Fibroblast of lung (primary cell): ENCODE measurements at regions not wholly inside any gene's neighbourhood (a gene's known extent, or its start where the extent isn't known, plus 50 kb on each side); places are given as distances from the start of the nearest gene placed in this dataset.

ENCODE experiments used
- DNase-seq, 2 donors: peaks; one replicate each; pipeline versions ENCODE4 v3.0.0 to v3.0.0-alpha.2; 2010; ENCODE audit warnings: low read depth in 2 of 2
- H2AFZ ChIP-seq: 2 replicates; pipeline ENCODE4 v1.5.1; 2012; ENCODE audit warnings: low read length, control low read depth, inconsistent platforms
- H3K27ac ChIP-seq: 2 replicates; pipeline ENCODE4 v1.5.1; 2011; ENCODE audit warnings: low read length, control low read depth; ENCODE audit not compliant: insufficient read depth
- H3K27me3 ChIP-seq: 2 replicates; pipeline ENCODE4 v1.5.1; 2011; ENCODE audit warnings: mild to moderate bottlenecking, low read length; ENCODE audit not compliant: control insufficient read depth, insufficient read depth
- H3K36me3 ChIP-seq: 2 replicates; pipeline ENCODE4 v1.5.1; 2011; ENCODE audit warnings: low read length; ENCODE audit not compliant: control insufficient read depth, insufficient read depth
- H3K4me1 ChIP-seq: 2 replicates; pipeline ENCODE4 v1.5.1; 2011; ENCODE audit warnings: low read length; ENCODE audit not compliant: control insufficient read depth, insufficient read depth; ENCODE audit errors: extremely low read depth
- H3K4me2 ChIP-seq: 2 replicates; pipeline ENCODE4 v1.5.1; 2011; ENCODE audit warnings: low read length, control low read depth; ENCODE audit not compliant: insufficient read depth; ENCODE audit errors: extremely low read depth
- H3K4me3 ChIP-seq, 4 experiments: fragments of 200-600 bp in 1 of 4; sonication (generic) in 1 of 4; replicated peaks in 1 of 4; 2 replicates each; pipeline ENCODE4 v1.5.1; 2011 to 2016; ENCODE audit warnings: low read length in 4 of 4, low read depth in 3 of 4, mild to moderate bottlenecking in 3 of 4, control low read depth in 2 of 4, inconsistent platforms in 1 of 4, mixed read lengths in 1 of 4; ENCODE audit not compliant: insufficient read depth in 1 of 4; ENCODE audit errors: control extremely low read depth in 1 of 4
- H3K79me2 ChIP-seq: 2 replicates; pipeline ENCODE4 v1.5.1; 2012; ENCODE audit warnings: mild to moderate bottlenecking, low read length, inconsistent platforms; ENCODE audit not compliant: control insufficient read depth, insufficient read depth
- H3K9ac ChIP-seq: 2 replicates; pipeline ENCODE4 v1.5.1; 2011; ENCODE audit warnings: mild to moderate bottlenecking, low read length, control low read depth; ENCODE audit not compliant: insufficient read depth
- H3K9me3 ChIP-seq: 2 replicates; pipeline ENCODE4 v1.5.1; 2012; ENCODE audit warnings: low read depth, low read length; ENCODE audit not compliant: control insufficient read depth, insufficient read depth
- H4K20me1 ChIP-seq: 2 replicates; pipeline ENCODE4 v1.5.1; 2011; ENCODE audit warnings: low read length; ENCODE audit not compliant: control insufficient read depth, insufficient read depth; ENCODE audit errors: extremely low read depth
- EZH2 ChIP-seq: IDR thresholded peaks from 2 replicates; pipeline ENCODE4 v1.5.1; 2012; ENCODE audit warnings: low read length, control low read depth, mild to moderate bottlenecking; ENCODE audit errors: missing control alignments
- TF ChIP-seq, protein P1 (sequence below), 2 donors: IDR thresholded peaks in 1 of 2; conservative IDR thresholded peaks in 1 of 2; 1 replicate in 1 of 2; 2 replicates in 1 of 2; pipeline ENCODE4 v1.5.1; 2011 to 2012; ENCODE audit warnings: low read length in 2 of 2, control low read depth in 1 of 2, inconsistent platforms in 1 of 2, low read depth in 1 of 2, mild to moderate bottlenecking in 1 of 2

DNA sequence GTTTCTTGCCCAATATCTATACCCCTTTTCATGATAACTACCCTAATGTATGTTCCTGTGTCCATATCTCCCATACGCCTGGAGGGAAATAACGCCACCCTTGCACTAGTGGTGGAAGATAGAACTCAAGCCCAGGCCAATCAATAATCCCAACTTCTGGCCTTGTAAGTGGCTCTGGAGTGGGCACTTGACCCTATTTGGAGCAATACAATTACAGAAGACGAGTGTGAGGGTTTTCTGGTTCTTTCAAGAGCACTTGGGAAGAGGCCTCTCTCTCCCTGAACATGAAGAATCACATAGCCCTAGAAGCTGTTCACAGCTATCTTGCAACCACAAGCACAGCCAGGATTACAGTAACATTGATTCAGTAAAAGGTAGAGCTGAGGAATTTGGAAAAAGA lies 217.9 kb downstream of the RAB11FIP4 start:
- H2AFZ ChIP-seq, result no peak overlapping the region
- H3K9me3 ChIP-seq, result no peaks in the 10 kb centered on the region
- DNase-seq, result peak in 1 of 2 donors; percentile 36
- no peaks in the 10 kb centered on the region for H3K27me3 ChIP-seq
- peaks cover 2% of the 10 kb centered on the region for H3K4me1 ChIP-seq
- no peaks in the 10 kb centered on the region for H3K79me2 ChIP-seq
- no peaks in the 10 kb centered on the region for H4K20me1 ChIP-seq
- no peak for TF ChIP-seq EZH2
- TF ChIP-seq, protein P1, sequence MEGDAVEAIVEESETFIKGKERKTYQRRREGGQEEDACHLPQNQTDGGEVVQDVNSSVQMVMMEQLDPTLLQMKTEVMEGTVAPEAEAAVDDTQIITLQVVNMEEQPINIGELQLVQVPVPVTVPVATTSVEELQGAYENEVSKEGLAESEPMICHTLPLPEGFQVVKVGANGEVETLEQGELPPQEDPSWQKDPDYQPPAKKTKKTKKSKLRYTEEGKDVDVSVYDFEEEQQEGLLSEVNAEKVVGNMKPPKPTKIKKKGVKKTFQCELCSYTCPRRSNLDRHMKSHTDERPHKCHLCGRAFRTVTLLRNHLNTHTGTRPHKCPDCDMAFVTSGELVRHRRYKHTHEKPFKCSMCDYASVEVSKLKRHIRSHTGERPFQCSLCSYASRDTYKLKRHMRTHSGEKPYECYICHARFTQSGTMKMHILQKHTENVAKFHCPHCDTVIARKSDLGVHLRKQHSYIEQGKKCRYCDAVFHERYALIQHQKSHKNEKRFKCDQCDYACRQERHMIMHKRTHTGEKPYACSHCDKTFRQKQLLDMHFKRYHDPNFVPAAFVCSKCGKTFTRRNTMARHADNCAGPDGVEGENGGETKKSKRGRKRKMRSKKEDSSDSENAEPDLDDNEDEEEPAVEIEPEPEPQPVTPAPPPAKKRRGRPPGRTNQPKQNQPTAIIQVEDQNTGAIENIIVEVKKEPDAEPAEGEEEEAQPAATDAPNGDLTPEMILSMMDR (conservative IDR thresholded peaks at IDR 0.05 in 1 of 2, IDR thresholded peaks at IDR 0.05 in 1 of 2; ENCODE audit: low read depth in 1 of 2, low read length in 2 of 2), result no peak
- no peak overlapping the region for H3K4me3 ChIP-seq
- H3K27ac ChIP-seq, result no peak overlapping the region
- H3K4me2 ChIP-seq, result no peak overlapping the region
- H3K9ac ChIP-seq, result no peak overlapping the region
- H3K36me3 ChIP-seq, result no peaks in the 10 kb centered on the region

DNA sequence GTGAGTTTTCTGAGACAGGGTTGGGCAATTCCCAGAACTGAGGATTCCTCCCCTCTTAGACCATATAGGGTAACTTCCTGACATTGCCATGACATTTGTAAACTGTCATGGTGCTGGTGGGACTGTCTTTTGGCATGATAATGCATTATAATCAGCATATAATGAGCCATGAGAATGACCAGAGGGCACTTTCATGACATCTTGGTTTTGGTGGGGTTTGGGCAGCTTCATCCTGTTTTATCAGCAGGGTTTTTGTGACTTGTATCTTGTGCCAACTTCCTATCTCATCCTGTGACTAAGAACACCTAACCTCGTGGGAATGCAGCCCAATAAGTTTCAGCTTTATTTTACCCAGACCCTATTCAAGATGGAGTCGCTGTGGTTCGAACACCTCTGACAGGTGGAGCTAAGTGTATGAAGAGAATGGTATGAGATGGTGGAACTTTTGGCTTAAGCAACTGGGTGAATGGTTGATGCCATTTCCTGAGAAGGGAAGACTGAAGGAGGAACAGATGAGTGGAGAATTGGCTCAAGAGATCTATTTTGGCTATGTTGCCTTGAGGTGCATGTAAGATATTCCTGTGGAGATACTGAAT lies 217.3 kb downstream of the RAB11FIP4 start:
- no peak overlapping the region for H3K9ac ChIP-seq
- H3K4me3 ChIP-seq, result no peak overlapping the region
- no peaks in the 10 kb centered on the region for H4K20me1 ChIP-seq
- no peaks in the 10 kb centered on the region for H3K36me3 ChIP-seq
- no peak overlapping the region for H2AFZ ChIP-seq
- H3K79me2 ChIP-seq, result no peaks in the 10 kb centered on the region
- TF ChIP-seq EZH2, result no peak
- TF ChIP-seq, protein P1 (conservative IDR thresholded peaks at IDR 0.05 in 1 of 2, IDR thresholded peaks at IDR 0.05 in 1 of 2; ENCODE audit: low read depth in 1 of 2, low read length in 2 of 2), result no peak
- H3K27ac ChIP-seq, result no peak overlapping the region
- peak in 1 of 2 donors; percentile 32 for DNase-seq
- no peak overlapping the region for H3K4me2 ChIP-seq
- peaks cover 2% of the 10 kb centered on the region for H3K4me1 ChIP-seq
- H3K9me3 ChIP-seq, result no peaks in the 10 kb centered on the region
- H3K27me3 ChIP-seq, result no peaks in the 10 kb centered on the region

DNA sequence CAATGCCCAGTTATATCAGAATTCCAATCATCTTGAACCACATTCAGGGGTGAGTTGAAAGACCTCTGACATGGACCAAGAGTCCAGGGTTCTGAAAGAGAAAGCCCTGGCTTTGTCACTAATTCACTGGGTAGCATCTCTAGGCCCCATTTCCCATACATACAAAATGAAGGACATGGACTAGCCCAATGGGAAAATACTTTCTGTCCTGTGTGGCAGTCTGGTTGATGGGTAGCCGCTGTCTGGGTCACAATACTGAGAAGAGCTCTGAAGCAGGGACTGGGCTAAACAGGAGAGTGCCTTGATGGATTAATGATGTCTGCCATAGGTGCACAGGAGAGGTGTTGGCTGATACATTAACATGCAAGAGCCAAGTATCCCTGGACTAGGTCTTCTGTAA lies 214.3 kb downstream of the RAB11FIP4 start:
- DNase-seq, result no peak
- Histone ChIP-seq H3K27ac (no peak overlapping the region), H3K4me2 (no peak overlapping the region), H3K9ac (no peak overlapping the region), H3K79me2 (no peaks in the 10 kb centered on the region), H3K27me3 (no peaks in the 10 kb centered on the region), H3K4me1 (peaks cover 2% of the 10 kb centered on the region), H4K20me1 (no peaks in the 10 kb centered on the region), H3K36me3 (no peaks in the 10 kb centered on the region), H3K9me3 (no peaks in the 10 kb centered on the region), H3K4me3 (no peak overlapping the region), H2AFZ (no peak overlapping the region)
- TF ChIP-seq EZH2, result no peak
- TF ChIP-seq, protein P1 (conservative IDR thresholded peaks at IDR 0.05 in 1 of 2, IDR thresholded peaks at IDR 0.05 in 1 of 2; ENCODE audit: low read depth in 1 of 2, low read length in 2 of 2), result no peak
